GM21423 (cell line): ENCODE measurements at regions not wholly inside any gene's neighbourhood (a gene's known extent, or its start where the extent isn't known, plus 50 kb on each side); places are given as distances from the start of the nearest gene placed in this dataset.

Experiments used
- ATAC-seq: cut with Tn5 transposase; IDR thresholded peaks from one replicate; pipeline ENCODE4 v1.9.1; 2021; ENCODE audit warnings: mild to moderate bottlenecking, moderate library complexity; ENCODE audit not compliant: unreplicated experiment

DNA sequence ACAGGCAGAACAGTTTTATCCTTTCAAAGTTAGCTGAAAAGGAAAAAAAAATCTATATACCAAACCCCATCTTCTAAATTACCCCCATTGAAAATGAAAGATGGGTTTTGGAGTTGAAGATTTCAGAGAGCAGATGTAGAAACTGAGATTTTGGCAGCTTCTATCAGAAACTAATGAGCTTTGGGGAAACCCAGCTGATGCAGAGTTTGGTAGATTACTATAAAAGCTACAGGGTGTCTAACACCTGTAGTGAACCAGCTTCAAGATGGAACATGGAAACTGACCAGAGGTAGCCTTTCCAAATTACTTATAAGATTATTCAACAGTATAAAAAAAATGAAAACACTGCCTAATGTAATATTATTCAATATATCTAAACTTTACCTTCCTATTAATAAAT lies 583.1 kb downstream of the XIRP2 start:
- no peak for ATAC-seq

DNA sequence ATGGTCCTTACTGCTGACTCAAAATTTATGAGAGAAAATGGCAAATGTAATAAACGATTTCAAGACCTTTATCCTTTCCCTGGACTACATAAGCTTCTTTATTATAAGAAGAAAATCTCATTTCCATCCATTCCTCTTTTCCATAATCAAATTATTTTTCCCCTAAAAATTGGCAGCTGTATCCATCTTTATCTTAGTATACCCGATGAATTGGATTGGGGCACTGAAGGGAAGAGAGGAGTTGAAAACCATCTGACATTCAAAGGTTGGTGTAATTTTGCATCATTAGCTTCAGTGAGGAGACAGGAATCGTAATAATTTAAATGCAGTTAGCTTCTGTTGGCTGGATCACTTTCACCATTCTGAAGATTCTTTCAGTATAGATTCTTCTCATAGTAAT lies 574.1 kb downstream of the XIRP2 start:
- ATAC-seq, result no peak

DNA sequence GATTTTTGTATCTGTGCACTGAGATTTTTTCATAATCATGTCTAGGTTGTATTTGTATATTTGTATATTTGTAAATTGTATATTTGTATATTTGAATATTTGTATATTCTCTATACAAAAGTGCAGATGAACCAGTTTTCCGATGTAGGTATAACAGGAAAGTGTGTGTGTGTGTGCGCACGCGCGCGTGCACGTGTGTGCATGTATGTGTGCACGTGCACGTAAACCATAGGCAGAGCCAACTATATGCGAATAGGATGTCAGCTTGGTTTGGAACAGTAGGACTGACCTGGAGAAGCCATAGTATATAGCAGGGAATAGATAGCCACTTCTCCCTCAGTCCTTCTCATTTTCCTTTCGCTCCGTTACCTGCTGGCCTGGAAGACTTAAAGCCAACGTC lies 565.8 kb downstream of the XIRP2 start:
- no peak for ATAC-seq

DNA sequence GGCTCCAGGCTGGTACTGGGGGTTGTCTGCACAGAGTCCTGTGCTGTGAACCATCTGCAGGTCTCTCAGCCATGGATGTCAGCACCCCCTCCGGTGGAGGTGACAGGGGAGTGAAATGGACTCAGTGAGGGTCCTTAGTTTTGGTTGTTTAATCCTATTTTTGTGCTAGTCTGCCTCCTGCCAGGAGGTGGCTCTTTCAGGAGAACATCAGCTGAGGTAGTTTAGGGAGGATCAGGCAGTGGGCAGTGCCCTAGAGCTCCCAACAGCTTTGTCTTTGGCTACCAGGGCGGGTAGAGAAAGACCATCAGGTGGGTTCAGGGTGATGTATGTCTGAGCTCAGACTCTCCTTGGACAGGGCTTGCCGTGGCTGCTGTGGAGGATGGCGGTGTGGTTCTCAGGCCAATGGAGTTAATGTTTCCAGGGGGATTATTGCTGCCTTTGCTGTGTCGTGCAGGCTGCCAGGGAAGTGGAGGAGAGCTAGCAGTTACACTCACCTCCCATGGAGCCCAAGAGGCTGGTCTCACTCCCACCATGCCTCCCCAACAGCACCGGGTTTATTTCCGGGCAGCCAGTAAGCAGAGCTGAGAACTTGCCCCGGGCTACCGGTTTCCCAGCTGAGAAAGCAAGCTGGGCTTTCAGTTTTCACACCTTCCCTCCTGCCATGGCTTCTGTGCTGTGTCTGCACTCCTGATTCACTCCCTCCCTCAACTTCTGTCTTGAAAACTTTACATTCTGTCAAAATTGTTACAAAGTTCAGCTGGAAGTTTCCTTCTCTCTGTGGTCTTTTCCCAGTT lies 563.4 kb downstream of the XIRP2 start:
- ATAC-seq, result no peak

DNA sequence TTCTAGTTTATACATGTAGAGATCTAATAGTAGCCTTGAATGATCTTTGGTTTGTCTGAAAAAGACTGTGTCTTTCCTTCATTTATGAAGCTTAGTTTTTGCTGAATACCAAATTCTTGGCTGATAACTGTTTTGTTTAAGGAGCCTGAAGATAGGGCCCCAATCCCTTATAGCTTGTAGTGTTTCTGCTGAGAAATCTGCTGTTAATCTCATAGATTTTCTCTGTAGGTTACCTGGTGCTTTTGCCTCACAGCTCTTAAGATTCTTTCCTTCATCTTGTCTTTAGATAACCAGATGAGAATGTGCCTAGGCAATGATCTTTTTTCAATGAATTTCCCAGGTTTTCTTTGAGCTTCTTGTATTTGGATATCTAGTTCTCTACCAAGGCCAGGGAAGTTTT lies 562.1 kb downstream of the XIRP2 start:
- ATAC-seq, result no peak

DNA sequence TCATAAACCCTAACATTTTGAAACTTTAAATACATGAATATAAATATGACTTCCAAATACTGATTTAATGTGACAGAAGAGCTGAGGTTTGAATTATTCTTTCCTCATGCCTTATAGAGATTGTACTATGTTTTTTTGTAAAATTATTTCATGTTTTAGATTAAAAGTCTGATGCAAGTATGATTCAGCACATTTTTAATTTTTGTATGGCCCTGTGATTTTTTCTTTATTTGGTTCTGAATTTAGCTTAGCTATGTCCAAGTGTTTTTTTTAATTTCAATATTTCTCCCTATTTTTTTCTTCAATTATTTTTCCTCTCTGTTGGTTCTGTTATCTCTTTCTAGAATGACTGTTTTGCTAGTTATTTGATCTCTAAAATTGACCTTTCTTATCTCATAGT lies 552.1 kb downstream of the XIRP2 start:
- ATAC-seq, result no peak

DNA sequence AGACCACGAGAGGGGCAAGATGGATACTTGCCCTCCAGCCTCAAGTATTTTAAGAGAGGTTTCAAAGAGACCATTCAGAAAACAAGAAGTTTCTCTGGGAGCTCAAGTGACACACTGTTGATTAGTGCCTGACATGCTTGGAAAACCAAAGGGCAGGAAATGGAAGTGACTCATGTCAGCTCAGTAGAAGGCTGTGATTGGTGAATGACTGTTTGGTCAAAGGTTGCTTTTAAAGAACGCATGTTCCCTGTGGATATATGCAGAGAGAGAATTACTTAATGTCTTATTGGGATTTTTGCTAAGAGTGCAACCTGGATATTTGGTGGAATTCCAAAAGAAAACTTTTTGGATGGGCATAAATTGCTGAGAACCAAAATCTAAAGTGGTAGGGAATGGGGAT lies 549.9 kb downstream of the XIRP2 start:
- ATAC-seq, result no peak

DNA sequence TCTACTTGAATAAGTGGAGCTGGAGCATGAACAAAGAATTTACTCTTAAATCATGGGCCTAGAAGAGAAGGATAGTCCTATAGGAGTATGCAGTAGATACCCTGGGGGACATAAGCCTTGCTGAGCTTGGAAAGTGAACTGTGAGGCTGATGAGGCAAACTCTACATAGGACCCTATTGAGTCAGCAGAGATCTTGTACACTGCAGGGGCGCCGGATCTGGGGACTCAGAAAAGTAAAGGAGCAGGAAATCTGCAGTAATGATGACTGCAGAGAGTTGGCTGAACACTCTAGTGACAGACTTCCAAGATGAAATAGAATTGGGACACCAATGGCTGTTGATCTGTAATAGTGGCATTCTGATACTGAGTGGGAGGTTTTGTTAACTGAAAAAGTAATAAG lies 543.7 kb downstream of the XIRP2 start:
- ATAC-seq, result no peak

DNA sequence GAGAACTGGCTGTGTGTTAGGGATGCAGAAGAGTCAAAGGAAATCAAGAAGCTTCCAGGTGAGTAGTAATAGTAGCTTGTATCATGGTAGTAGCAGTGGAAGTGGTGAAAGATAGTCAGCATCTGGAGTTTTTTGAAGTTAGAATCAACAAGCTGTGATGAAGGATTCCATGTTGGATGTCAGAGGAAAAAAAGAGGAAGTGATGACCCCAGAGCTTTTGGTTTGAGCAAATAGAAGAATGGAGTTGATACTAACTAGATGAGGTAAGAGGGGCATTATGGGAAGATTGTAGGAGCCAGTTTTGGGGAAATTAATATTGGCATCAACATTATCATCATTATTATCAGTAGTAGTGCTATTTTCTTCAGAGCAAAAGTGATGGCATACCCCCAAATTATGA lies 542.2 kb downstream of the XIRP2 start:
- no peak for ATAC-seq

DNA sequence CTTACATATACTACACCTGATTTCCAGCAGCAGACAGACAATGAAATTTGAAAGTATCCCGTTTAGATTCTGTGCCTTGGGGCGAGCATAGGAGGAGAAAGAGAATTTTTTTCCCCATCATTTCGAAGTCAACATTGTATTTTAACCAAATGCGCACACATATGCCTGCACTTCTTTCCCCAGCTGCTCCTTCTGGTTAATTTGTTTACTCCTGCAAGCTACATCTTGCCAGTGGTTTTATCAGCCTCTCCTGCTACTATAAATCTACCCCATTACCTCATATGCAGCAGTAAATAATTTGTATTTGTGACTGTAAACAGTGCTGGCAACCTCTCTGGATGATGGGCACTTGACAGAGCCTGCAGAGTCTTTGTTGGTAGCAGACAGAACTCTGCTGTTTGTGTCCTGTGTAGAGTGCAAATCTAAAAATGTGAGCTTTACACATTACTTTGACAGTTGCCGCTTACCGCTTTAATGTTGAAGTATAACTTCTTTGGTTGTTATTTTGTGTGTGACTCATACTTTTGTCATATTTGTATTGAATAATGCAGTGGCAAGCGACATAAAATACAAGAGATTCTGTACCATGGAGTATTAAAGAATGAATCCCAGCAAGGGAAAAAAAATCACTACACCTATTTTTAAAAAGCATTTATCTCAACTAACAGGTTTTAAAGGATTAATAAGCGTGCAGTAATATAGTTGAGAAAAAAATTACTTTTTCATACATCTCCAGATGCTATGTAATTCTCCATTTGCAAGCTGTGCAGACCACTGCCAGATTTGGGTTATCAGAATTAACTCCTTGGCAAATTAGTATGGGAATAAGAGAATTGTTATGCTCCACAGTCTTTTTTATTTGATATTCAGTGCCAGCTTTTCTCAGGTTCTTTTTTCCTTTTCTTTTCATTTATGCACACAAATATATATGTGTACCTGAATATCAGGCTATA lies 536.8 kb downstream of the XIRP2 start:
- ATAC-seq, result no peak

DNA sequence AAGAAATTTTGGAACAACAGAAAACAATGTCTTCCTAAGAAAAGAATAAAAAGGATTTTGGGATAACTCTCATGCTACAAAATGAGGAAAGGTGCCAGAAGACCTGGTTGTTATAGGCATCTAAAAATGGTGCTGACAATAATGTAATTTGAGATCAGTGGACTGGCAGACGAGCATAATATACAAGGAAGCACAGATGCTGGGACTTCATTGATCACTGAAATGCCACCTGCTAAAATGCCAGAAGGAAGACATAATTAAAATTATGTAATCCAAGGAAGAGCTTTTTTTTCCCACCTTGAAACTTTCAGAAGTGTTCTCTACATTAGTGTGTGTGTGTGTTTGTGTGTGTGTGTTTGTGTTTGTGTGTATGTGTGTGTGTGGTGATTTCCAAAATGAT lies 535.9 kb downstream of the XIRP2 start:
- ATAC-seq, result no peak

DNA sequence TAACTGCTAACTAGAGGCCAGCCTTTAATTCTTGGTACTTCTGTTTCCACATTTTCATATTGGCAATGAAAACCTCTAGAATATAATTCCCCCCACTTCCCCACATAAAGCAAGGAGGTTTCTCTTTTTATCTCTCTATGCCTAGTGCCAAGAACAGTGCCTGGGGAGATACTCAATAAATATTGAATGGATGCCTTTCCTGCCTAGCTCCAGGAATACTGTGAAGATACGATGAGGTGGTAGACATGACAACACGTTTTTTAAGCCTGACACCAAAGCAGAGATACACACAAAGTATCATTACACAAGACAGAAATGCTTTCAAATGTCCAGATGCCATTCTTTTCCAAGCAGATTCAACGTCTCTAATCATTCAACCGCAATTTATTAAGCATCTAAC lies 535.5 kb downstream of the XIRP2 start:
- no peak for ATAC-seq

DNA sequence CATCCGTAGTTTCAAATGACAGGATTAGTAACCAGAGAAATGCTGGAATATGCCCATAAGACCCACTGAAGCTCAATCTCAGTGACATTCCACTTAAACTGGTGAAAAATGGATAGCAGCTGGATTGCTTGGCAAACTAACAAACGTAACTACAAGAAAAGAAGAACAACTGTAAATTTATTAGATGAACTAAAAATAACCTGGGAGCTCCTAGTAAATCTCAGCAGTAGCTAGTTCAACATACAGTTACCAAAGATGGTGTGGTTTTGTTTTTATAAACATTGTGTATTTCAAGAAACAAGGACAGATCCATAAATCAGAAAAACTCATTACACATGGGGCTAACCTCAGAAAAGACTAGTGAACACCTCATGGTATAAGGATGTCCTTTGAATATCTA lies 531.9 kb downstream of the XIRP2 start:
- ATAC-seq, result no peak

DNA sequence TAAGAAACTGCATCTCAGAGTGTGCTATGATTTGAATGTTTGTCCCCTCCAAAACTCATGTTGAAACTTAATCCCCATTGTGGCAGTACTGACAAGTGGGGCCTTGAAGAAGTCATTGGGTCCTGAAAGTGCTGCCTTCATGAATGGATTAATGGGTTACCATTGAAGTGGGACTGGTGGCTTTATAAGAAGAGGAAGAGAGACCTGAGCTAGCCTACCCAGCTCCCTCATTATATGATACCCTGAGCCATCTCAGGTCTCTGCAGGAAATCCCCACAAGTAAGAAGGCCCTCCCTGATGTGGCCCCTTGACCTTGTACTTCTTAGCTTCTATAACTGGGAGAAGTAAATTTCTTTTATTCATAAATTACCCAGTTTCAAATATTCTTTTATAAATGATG lies 526.8 kb downstream of the XIRP2 start:
- no peak for ATAC-seq

DNA sequence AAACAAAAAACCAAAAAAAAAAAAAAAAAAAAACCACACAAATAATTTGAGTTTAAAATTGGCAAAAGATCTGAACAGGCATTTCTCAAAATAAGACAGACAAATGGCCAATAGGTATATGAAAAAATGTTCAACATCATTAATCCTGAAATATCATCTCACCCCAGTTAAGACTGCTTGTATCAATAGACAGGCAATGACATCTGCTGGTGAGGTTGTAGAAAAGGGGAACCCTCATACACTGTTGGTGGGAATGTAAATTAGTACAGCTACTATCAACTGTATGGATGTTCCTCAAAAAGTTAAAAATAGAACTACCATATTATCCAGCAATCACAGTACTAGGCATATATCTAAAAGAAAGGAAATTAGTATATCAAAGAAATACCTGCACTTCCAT lies 523.1 kb downstream of the XIRP2 start:
- no peak for ATAC-seq

DNA sequence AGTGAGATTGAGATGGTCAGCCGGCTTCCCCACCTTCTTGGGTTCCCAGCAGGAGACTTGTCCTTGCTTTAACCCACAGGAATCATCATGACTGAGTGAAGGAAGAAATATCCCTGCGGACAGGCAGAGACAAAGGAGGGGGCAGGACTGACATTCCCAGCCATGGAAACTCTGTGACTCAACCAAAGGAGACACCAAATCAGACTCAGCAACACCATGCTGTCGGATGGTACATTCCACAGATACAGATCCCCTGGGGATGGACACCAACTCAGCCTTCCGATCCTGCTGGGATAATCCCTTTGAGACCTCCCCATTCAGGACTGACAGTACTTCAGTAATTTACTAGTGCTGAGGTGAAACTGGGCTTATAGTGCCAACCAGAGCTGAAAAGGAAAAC lies 518.3 kb downstream of the XIRP2 start:
- ATAC-seq, result no peak

DNA sequence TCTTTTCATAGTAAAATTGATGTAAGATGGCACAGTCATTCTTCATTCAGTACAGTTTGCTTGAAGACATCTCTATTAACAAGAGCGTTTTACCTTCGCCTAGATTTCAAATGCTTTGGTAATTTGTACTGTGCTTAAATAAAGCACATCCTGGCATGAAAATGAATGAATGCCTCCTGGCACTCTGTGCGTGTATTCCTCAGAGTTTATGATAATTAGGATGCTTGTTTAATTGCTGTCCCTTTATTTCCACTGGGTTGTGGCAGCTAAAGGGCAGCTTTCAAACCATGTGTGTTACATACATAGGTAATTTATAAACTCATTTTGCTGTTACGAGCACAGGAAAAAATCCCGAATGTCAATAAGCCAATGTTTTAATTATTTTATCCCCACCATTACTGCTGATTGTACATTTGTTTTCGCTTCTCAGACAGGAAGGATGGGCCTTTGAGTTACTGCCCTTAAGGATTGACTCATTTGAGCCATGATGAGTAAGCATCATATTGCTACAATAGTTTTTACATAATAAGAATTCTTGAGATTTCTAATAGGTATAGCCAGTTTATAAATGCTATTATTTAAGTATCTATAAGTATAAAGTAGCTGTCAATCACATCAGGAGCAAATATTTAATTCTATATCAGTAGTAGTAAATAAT lies 516.5 kb downstream of the XIRP2 start:
- ATAC-seq, result no peak

DNA sequence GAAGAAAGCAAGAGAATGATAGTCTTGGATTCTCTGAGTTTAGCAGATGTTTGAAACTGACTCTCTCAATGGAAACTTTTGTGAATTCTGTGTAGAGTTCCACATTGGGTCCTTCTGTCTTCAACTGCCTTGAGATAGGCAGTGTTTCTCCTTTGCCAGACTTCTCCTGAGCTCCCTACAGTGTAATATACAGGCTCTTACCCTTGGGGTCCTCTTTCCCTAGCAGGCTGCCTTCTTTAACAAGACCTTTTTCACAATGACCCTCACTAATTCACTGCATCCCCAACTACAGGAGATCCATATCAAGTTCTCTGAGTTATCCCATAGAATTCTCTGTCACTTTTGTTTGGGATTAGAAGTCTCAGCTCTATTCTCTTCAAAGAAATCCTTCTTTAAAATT lies 513.0 kb downstream of the XIRP2 start:
- ATAC-seq, result no peak

DNA sequence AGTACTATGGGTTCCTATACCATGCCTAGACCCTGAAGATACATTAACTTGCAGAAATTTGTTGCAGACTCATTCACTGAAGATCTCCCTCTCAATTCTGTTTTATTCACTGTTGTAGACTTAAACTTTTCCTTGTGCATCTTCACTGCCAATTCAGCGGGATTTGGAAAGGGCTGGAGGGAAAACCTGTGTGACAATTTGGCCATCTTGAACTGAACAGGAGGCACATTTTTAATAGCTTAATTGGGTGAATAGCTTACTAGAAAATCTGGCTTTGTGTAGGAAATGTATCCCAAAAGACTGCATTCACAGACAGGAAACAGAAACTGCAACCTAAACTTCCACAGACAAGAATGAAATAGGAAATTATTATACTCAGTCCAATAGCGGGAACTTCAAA lies 512.3 kb downstream of the XIRP2 start:
- ATAC-seq, result no peak

DNA sequence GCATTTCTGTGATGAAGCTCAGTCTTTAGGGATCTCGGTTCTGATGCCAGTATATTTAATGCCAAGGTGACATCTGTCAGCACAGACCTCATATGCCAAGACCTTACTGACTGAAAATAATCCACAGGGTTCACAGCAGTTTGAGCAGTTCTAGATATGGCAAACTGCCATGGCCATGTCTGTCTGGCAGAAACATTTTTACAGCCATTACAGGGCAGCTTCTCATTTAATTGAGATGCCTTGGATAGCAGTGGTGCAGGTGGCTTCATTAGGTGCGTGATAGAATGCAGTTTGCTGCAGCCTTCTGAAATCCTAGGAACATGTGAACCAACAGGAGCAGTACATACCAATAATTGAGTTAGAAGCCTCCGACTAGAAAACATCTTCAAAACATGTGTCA lies 510.6 kb downstream of the XIRP2 start:
- ATAC-seq, result no peak

DNA sequence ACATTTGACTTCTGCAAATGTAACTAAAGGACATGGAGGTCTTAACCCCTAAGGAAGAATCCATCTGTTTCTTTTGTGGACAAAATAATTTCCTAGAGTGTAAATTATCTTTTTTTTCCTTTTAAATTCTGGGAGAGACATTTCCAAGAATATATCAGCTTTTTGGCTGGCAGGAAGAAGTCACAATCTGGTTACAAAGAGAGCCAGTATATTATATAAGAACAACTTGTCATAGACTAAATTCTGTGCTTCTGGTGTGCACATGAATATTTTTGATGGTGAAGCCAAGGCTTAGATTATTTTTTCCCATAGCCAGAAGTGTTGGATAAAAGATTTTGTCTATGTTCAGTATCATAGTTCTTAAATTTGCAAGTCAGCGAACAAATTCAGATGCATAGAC lies 500.6 kb downstream of the XIRP2 start:
- no peak for ATAC-seq

DNA sequence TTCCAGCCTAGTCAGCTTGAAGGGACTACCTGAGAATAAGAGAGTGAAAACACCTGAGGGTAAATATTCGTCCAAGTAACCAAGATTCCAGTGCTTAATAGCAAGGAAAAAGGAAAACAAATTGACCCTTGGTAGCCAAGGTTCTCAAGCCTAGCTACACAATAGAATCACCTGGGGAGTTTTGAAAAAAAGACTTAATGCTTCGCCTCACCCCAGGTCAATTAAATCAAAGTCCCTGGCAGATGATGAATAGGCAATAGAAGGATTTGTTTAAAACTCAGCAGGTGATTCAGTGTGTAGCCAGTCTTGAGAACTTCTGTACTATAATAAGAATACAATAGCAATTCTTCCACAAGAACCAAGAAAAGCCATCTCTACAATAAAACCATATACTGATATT lies 500.2 kb downstream of the XIRP2 start:
- no peak for ATAC-seq
